HG02623 (cell line): ENCODE measurements at regions not wholly inside any gene's neighbourhood (a gene's known extent, or its start where the extent isn't known, plus 50 kb on each side); places are given as distances from the start of the nearest gene placed in this dataset.

Experiments
- ATAC-seq: cut with Tn5 transposase; IDR thresholded peaks from one replicate; pipeline ENCODE4 v1.9.1; 2021; ENCODE audit warnings: moderate library complexity; ENCODE audit not compliant: unreplicated experiment

- no peak for ATAC-seq
These were observed 1041.3 kb downstream of the AMY1C start for GRCh38 chr1:104791030-104791429.

GRCh38 chr1:104794035-104794434, 1044.3 kb downstream of the AMY1C start:
- no peak for ATAC-seq

GRCh38 chr1:104795931-104796330, 1046.2 kb downstream of the AMY1C start:
- ATAC-seq: no peak

GRCh38 chr1:104797982-104798381, 1048.3 kb downstream of the AMY1C start:
- no peak for ATAC-seq

GRCh38 chr1:104801344-104801743, 1051.6 kb downstream of the AMY1C start:
- ATAC-seq: no peak

GRCh38 chr1:104804147-104804546, 1054.4 kb downstream of the AMY1C start:
- no peak for ATAC-seq

GRCh38 chr1:104807590-104807989, 1057.9 kb downstream of the AMY1C start:
- ATAC-seq: no peak

- ATAC-seq: no peak
These were observed 1075.7 kb downstream of the AMY1C start for GRCh38 chr1:104825401-104825800.

- ATAC-seq: no peak
These were observed 1080.8 kb downstream of the AMY1C start for GRCh38 chr1:104830534-104830933.

GRCh38 chr1:104852151-104852550, 1102.5 kb downstream of the AMY1C start:
- ATAC-seq: no peak

GRCh38 chr1:104853276-104853675, 1103.6 kb downstream of the AMY1C start:
- ATAC-seq: no peak

GRCh38 chr1:104854529-104854928, 1104.8 kb downstream of the AMY1C start:
- ATAC-seq: no peak

- ATAC-seq: no peak
These were observed 1105.9 kb downstream of the AMY1C start for GRCh38 chr1:104855550-104855949.

GRCh38 chr1:104856091-104856490, 1106.4 kb downstream of the AMY1C start:
- no peak for ATAC-seq

GRCh38 chr1:104856518-104856917, 1106.8 kb downstream of the AMY1C start:
- no peak for ATAC-seq

GRCh38 chr1:104868794-104869193, 1119.1 kb downstream of the AMY1C start:
- no peak for ATAC-seq

GRCh38 chr1:104874044-104874443, 1124.3 kb downstream of the AMY1C start:
- peak; percentile 76 for ATAC-seq

- ATAC-seq: no peak
These were observed 1128.7 kb downstream of the AMY1C start for GRCh38 chr1:104878203-104878909.

- ATAC-seq: no peak
These were observed 1135.2 kb downstream of the AMY1C start for GRCh38 chr1:104884939-104885338.

GRCh38 chr1:104905322-104905721, 1155.6 kb downstream of the AMY1C start:
- no peak for ATAC-seq

- ATAC-seq: no peak
These were observed 1156.4 kb downstream of the AMY1C start for GRCh38 chr1:104906141-104906540.

GRCh38 chr1:104919188-104919587, 1169.5 kb downstream of the AMY1C start:
- ATAC-seq: no peak

- ATAC-seq: no peak
These were observed 1171.8 kb downstream of the AMY1C start for GRCh38 chr1:104921525-104921924.
